ENCODE measurements at regions not wholly inside any gene's neighbourhood (a gene's known extent, or its start where the extent isn't known, plus 50 kb on each side); places are given as distances from the start of the nearest gene placed in this dataset.
A peak's percentile ranks its signal among the peaks of the same experiment; 100 is the strongest.

DNA sequence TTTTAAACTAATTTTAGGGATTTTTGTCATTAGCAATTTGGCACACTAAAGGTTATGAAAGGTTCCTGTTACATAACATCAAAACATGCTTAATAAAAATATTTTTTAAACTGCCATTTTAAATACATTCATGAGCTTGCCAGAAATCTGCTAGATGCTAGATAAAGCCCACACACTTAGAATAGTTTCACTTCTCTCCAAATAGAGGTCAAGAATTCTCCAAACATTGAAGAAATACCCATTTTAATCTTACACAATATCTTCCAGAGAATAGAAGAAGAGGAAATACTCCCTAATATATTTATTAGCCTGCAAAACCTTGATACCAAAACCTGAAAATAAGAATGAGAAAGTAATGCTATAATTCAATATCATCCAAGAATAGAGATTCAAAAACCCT lies 247.5 kb downstream of the PTH2R start:
- TF ChIP-seq, protein P1, sequence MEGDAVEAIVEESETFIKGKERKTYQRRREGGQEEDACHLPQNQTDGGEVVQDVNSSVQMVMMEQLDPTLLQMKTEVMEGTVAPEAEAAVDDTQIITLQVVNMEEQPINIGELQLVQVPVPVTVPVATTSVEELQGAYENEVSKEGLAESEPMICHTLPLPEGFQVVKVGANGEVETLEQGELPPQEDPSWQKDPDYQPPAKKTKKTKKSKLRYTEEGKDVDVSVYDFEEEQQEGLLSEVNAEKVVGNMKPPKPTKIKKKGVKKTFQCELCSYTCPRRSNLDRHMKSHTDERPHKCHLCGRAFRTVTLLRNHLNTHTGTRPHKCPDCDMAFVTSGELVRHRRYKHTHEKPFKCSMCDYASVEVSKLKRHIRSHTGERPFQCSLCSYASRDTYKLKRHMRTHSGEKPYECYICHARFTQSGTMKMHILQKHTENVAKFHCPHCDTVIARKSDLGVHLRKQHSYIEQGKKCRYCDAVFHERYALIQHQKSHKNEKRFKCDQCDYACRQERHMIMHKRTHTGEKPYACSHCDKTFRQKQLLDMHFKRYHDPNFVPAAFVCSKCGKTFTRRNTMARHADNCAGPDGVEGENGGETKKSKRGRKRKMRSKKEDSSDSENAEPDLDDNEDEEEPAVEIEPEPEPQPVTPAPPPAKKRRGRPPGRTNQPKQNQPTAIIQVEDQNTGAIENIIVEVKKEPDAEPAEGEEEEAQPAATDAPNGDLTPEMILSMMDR (optimal IDR thresholded peaks at IDR 0.05 in 1 of 3, IDR thresholded peaks at IDR 0.05 in 1 of 3, conservative IDR thresholded peaks at IDR 0.05 in 1 of 3; ENCODE audit: extremely low read depth in 1 of 3, insufficient read depth in 2 of 3, low read length in 3 of 3) = no peak
- TF ChIP-seq EZH2 (IDR thresholded peaks at IDR 0.05; ENCODE audit: low read length) = no peak
- no peaks in the 10 kb centered on the region for H3K79me2 ChIP-seq (ENCODE audit: control insufficient read depth, insufficient read depth, low read length)
- FAIRE-seq = no peak

DNA sequence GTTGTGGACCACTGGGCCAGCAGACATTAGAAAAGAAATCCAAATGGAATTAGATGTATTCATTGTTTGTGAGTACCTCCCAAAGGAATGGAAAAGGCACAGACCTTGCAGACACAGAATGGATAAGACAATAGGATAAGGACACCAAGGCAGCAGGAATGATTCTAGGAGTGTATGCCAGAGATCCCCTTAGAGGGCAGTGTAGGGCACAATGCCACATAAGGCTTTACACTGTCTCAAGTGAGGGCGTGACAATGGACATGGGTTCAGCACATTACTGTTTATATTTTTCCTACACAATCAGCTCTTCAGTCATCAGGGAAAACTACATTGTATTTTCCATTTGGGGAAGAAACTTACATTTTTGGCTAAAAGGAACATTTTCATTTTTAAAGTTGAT lies 250.9 kb downstream of the PTH2R start:
- TF ChIP-seq EZH2 (IDR thresholded peaks at IDR 0.05; ENCODE audit: low read length) = no peak
- TF ChIP-seq, protein P1 (optimal IDR thresholded peaks at IDR 0.05 in 1 of 3, IDR thresholded peaks at IDR 0.05 in 1 of 3, conservative IDR thresholded peaks at IDR 0.05 in 1 of 3; ENCODE audit: extremely low read depth in 1 of 3, insufficient read depth in 2 of 3, low read length in 3 of 3) = peak in 2 of 3 experiments; percentile 20 to 34
- Histone ChIP-seq H3K27me3 (ENCODE audit: control insufficient read depth, extremely low read depth, insufficient read depth, low read length) (no peaks in the 10 kb centered on the region), H2AFZ (ENCODE audit: control insufficient read depth, low read length) (no peak overlapping the region), H3K4me1 (ENCODE audit: control insufficient read depth, extremely low read depth, insufficient read depth, low read length) (no peaks in the 10 kb centered on the region), H3K27ac (ENCODE audit: control insufficient read depth, insufficient read depth, low read length) (no peak overlapping the region), H3K79me2 (ENCODE audit: control insufficient read depth, insufficient read depth, low read length) (no peaks in the 10 kb centered on the region), H3K9ac (ENCODE audit: control insufficient read depth, extremely low read depth, insufficient read depth, low read length) (no peak overlapping the region), H3K9me3 (ENCODE audit: control insufficient read depth, low read depth, low read length) (no peaks in the 10 kb centered on the region), H3K36me3 (ENCODE audit: control insufficient read depth in 2 of 2, extremely low read depth in 1 of 2, insufficient read depth in 2 of 2, low read length in 2 of 2) (no peaks in the 10 kb centered on the region), H3K9me1 (ENCODE audit: control insufficient read depth, extremely low read depth, insufficient read depth, low read length) (no peaks in the 10 kb centered on the region), H3K4me3 (ENCODE audit: control insufficient read depth in 2 of 3, extremely low read depth in 1 of 3, insufficient read depth in 2 of 3, low read depth in 1 of 3, low read length in 3 of 3) (no peak overlapping the region), H3K4me2 (ENCODE audit: control insufficient read depth, extremely low read depth, insufficient read depth, low read depth, low read length) (no peak overlapping the region), H4K20me1 (ENCODE audit: control insufficient read depth, extremely low read depth, insufficient read depth, low read length) (no peaks in the 10 kb centered on the region)
- FAIRE-seq = no peak
- dilution Hi-C loops (cut with MboI; ENCODE audit: extremely low pct_ligation_motif_present, low sequenced_read_pairs) = no loop called here
- DNase-seq (ENCODE audit: low read depth, low spot score) = no peak

More for the DNA sequence above, 247.5 kb downstream of the PTH2R start:
- H3K9me3 ChIP-seq (ENCODE audit: control insufficient read depth, low read depth, low read length) = no peaks in the 10 kb centered on the region
- no peak for DNase-seq (ENCODE audit: low read depth, low spot score)
- H3K4me3 ChIP-seq (ENCODE audit: control insufficient read depth in 2 of 3, extremely low read depth in 1 of 3, insufficient read depth in 2 of 3, low read depth in 1 of 3, low read length in 3 of 3) = no peak overlapping the region
- no peaks in the 10 kb centered on the region for H3K9me1 ChIP-seq (ENCODE audit: control insufficient read depth, extremely low read depth, insufficient read depth, low read length)
- no peak overlapping the region for H2AFZ ChIP-seq (ENCODE audit: control insufficient read depth, low read length)
- dilution Hi-C loops (cut with MboI; ENCODE audit: extremely low pct_ligation_motif_present, low sequenced_read_pairs) = no loop called here
- H3K36me3 ChIP-seq (ENCODE audit: control insufficient read depth in 2 of 2, extremely low read depth in 1 of 2, insufficient read depth in 2 of 2, low read length in 2 of 2) = no peaks in the 10 kb centered on the region
- H3K27me3 ChIP-seq (ENCODE audit: control insufficient read depth, extremely low read depth, insufficient read depth, low read length) = no peaks in the 10 kb centered on the region
- no peak overlapping the region for H3K4me2 ChIP-seq (ENCODE audit: control insufficient read depth, extremely low read depth, insufficient read depth, low read depth, low read length)
- no peak overlapping the region for H3K27ac ChIP-seq (ENCODE audit: control insufficient read depth, insufficient read depth, low read length)
- H3K4me1 ChIP-seq (ENCODE audit: control insufficient read depth, extremely low read depth, insufficient read depth, low read length) = no peaks in the 10 kb centered on the region
- no peak overlapping the region for H3K9ac ChIP-seq (ENCODE audit: control insufficient read depth, extremely low read depth, insufficient read depth, low read length)
- no peaks in the 10 kb centered on the region for H4K20me1 ChIP-seq (ENCODE audit: control insufficient read depth, extremely low read depth, insufficient read depth, low read length)

All from keratinocyte (primary cell).